Neural progenitor cell (in vitro differentiated cells): ENCODE measurements at regions not wholly inside any gene's neighbourhood (a gene's known extent, or its start where the extent isn't known, plus 50 kb on each side); places are given as distances from the start of the nearest gene placed in this dataset.

Experiments used
- DNase-seq: peaks from one replicate; pipeline ENCODE4 v3.0.0-alpha.2; 2016; ENCODE audit warnings: low spot score
- H2AFZ ChIP-seq: fragments of 200-600 bp; sonication (generic); replicated peaks from 2 replicates; pipeline ENCODE4 v1.6.1; 2016; ENCODE audit warnings: antibody characterized with exemption
- H3F3A ChIP-seq: fragments of 200-600 bp; sonication (generic); 2 replicates; pipeline ENCODE4 v1.6.1; 2016; ENCODE audit warnings: antibody characterized with exemption, low read depth
- H3K27ac ChIP-seq: fragments of 200-600 bp; sonication (generic); 2 replicates; pipeline ENCODE4 v1.5.1; 2016; ENCODE audit warnings: mild to moderate bottlenecking
- H3K27me3 ChIP-seq: fragments of 200-600 bp; sonication (generic); 2 replicates; pipeline ENCODE4 v1.6.1; 2016; ENCODE audit warnings: mild to moderate bottlenecking, moderate library complexity
- H3K36me3 ChIP-seq: fragments of 200-600 bp; sonication (generic); 2 replicates; pipeline ENCODE4 v1.5.1; 2016
- H3K4me1 ChIP-seq: fragments of 200-600 bp; sonication (generic); 2 replicates; pipeline ENCODE4 v1.6.1; 2016; ENCODE audit warnings: mixed run types
- H3K4me2 ChIP-seq: fragments of 200-600 bp; sonication (generic); 2 replicates; pipeline ENCODE4 v1.6.1; 2016
- H3K4me3 ChIP-seq: fragments of 200-600 bp; sonication (generic); 2 replicates; pipeline ENCODE4 v1.5.1; 2016
- H3K79me2 ChIP-seq: fragments of 200-600 bp; sonication (generic); 2 replicates; pipeline ENCODE4 v1.6.1; 2016; ENCODE audit warnings: low read depth
- H3K9ac ChIP-seq: fragments of 200-600 bp; sonication (generic); 2 replicates; pipeline ENCODE4 v1.6.1; 2016
- H3K9me3 ChIP-seq: fragments of 200-600 bp; sonication (generic); 2 replicates; pipeline ENCODE4 v1.5.1; 2016; ENCODE audit warnings: low read depth
- H4K20me1 ChIP-seq: fragments of 200-600 bp; sonication (generic); 2 replicates; pipeline ENCODE4 v1.6.1; 2016; ENCODE audit warnings: low read depth
- H3K27ac Mint-ChIP-seq: 3 replicates; pipeline ENCODE4 v1.8.0; 2021; ENCODE audit warnings: mixed read lengths
- H3K27me3 Mint-ChIP-seq: 2 replicates; pipeline ENCODE4 v1.8.0; 2022; ENCODE audit warnings: low read depth, mild to moderate bottlenecking, inconsistent platforms, moderate library complexity, mixed read lengths; ENCODE audit not compliant: insufficient read depth
- H3K36me3 Mint-ChIP-seq: 3 replicates; pipeline ENCODE4 v1.8.0; 2021; ENCODE audit warnings: mixed read lengths
- H3K4me1 Mint-ChIP-seq: 3 replicates; pipeline ENCODE4 v1.8.0; 2021; ENCODE audit warnings: mixed read lengths
- H3K4me3 Mint-ChIP-seq: 3 replicates; pipeline ENCODE4 v1.8.0; 2021; ENCODE audit warnings: mild to moderate bottlenecking, moderate library complexity, mixed read lengths
- H3K9me3 Mint-ChIP-seq: 3 replicates; pipeline ENCODE4 v1.8.0; 2020; ENCODE audit warnings: mixed read lengths
- EZH2 ChIP-seq: fragments of 200-600 bp; sonication (generic); IDR thresholded peaks from 2 replicates; pipeline ENCODE4 v1.6.1; 2017; ENCODE audit warnings: antibody characterized with exemption, mild to moderate bottlenecking, moderate library complexity
- EZH2phosphoT487 ChIP-seq: fragments of 200-600 bp; sonication (generic); IDR thresholded peaks from 2 replicates; pipeline ENCODE4 v1.6.1; 2017; ENCODE audit warnings: antibody characterized with exemption
- TF ChIP-seq, protein P1 (sequence below): fragments of 200-600 bp; sonication (generic); IDR thresholded peaks from 2 replicates; pipeline ENCODE4 v1.5.1; 2017; ENCODE audit warnings: antibody characterized with exemption, mild to moderate bottlenecking

DNA sequence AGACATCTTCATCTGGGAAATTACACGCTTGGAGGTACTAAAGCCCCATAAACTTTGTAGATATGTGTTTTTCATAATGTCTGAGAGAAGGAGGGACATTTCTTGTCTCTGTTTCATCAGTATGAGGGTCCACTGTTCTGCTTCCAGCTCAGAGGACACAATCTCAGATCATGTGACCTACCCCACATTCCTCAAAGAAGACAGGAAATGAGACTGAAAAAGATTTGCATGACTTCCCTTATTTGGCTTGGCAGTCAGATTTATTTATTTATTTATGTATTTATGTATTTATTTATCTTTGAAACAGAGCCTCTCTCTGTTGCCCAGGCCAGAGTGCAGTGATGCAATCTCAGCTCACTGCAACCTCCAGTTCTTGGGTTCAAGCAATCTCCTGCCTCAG lies 463.7 kb upstream of the RGPD4 start:
- no peaks in the 10 kb centered on the region for H3F3A ChIP-seq
- no peak overlapping the region for H3K4me3 Mint-ChIP-seq
- H3K4me2 ChIP-seq = no peak overlapping the region
- H3K4me1 ChIP-seq = no peaks in the 10 kb centered on the region
- no peaks in the 10 kb centered on the region for H4K20me1 ChIP-seq
- H3K9ac ChIP-seq = no peak overlapping the region
- no peaks in the 10 kb centered on the region for H3K36me3 Mint-ChIP-seq
- peaks cover 5% of the 10 kb centered on the region for H3K27me3 Mint-ChIP-seq
- H2AFZ ChIP-seq = no peak overlapping the region
- H3K4me3 ChIP-seq = no peak overlapping the region
- DNase-seq = no peak
- no peak overlapping the region for H3K27ac Mint-ChIP-seq
- H3K79me2 ChIP-seq = no peaks in the 10 kb centered on the region
- TF ChIP-seq, protein P1, sequence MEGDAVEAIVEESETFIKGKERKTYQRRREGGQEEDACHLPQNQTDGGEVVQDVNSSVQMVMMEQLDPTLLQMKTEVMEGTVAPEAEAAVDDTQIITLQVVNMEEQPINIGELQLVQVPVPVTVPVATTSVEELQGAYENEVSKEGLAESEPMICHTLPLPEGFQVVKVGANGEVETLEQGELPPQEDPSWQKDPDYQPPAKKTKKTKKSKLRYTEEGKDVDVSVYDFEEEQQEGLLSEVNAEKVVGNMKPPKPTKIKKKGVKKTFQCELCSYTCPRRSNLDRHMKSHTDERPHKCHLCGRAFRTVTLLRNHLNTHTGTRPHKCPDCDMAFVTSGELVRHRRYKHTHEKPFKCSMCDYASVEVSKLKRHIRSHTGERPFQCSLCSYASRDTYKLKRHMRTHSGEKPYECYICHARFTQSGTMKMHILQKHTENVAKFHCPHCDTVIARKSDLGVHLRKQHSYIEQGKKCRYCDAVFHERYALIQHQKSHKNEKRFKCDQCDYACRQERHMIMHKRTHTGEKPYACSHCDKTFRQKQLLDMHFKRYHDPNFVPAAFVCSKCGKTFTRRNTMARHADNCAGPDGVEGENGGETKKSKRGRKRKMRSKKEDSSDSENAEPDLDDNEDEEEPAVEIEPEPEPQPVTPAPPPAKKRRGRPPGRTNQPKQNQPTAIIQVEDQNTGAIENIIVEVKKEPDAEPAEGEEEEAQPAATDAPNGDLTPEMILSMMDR = no peak
- no peak for TF ChIP-seq EZH2phosphoT487
- no peak for TF ChIP-seq EZH2
- peaks cover 17% of the 10 kb centered on the region for H3K4me1 Mint-ChIP-seq
- H3K27ac ChIP-seq = no peak overlapping the region
- H3K9me3 Mint-ChIP-seq = no peaks in the 10 kb centered on the region
- H3K27me3 ChIP-seq = no peaks in the 10 kb centered on the region
- no peaks in the 10 kb centered on the region for H3K9me3 ChIP-seq
- H3K36me3 ChIP-seq = no peaks in the 10 kb centered on the region

DNA sequence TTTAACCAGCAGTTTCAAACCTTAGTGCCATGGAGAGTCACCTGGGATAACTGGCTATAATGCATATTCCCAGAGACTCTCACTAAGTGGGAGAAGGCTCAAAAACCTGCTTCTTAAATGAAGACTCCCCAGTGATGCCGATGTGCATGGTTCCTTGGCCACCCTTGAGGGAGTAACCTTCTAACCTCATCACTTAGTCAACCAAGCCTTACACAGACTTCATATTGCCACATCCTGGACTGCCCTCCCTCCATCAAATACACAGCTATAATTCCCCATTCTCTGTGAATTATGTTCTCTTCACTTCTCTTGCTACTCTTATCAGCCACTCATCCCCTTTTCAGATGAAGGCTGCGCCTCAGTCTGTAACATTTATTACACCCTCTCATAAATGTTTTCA lies 462.9 kb upstream of the RGPD4 start:
- Histone ChIP-seq H3F3A (no peaks in the 10 kb centered on the region), H3K4me1 (no peaks in the 10 kb centered on the region), H3K79me2 (no peaks in the 10 kb centered on the region), H3K4me3 (no peak overlapping the region), H3K4me2 (no peak overlapping the region), H3K9ac (no peak overlapping the region), H2AFZ (no peak overlapping the region), H3K27ac (no peak overlapping the region), H4K20me1 (no peaks in the 10 kb centered on the region), H3K36me3 (no peaks in the 10 kb centered on the region), H3K9me3 (no peaks in the 10 kb centered on the region), H3K27me3 (no peaks in the 10 kb centered on the region)
- Mint-ChIP-seq H3K9me3 (no peaks in the 10 kb centered on the region), H3K27me3 (no peaks in the 10 kb centered on the region), H3K27ac (no peak overlapping the region), H3K4me1 (peaks cover 9% of the 10 kb centered on the region), H3K4me3 (no peak overlapping the region), H3K36me3 (no peaks in the 10 kb centered on the region)
- no peak for DNase-seq
- TF ChIP-seq EZH2phosphoT487 (no peak), EZH2 (no peak)
- TF ChIP-seq, protein P1 = no peak

DNA sequence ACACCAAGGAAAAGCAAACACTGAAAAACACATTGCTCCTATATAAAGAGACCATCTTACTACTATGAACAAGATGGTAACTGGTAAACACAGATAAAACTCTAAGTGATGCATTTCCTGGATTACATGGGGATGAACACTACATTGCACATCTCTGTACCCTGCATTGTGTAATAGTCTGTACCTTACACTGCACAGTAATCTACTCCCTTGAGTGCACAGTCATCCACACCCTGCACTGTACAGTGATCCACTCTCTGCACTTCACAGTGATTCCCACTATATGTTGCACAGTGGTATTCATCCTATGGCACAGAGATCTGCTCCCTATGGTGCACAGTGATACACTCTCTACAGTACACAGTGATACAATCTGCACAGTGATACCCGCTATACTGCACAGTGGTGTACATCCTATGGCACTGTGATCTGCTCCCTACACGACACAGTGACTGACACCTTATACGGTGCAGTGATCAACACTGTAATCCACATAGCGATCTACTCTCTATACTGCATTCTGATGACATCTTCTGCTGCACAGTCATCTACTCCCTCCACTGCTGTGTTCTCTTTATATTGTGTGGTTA lies 462.2 kb upstream of the RGPD4 start:
- Histone ChIP-seq H2AFZ (no peak overlapping the region), H3K36me3 (no peaks in the 10 kb centered on the region), H3K4me2 (no peak overlapping the region), H3K9ac (no peak overlapping the region), H3K4me3 (no peak overlapping the region), H3K4me1 (no peaks in the 10 kb centered on the region), H3K9me3 (no peaks in the 10 kb centered on the region), H3F3A (no peaks in the 10 kb centered on the region), H4K20me1 (no peaks in the 10 kb centered on the region), H3K27ac (no peak overlapping the region), H3K79me2 (no peaks in the 10 kb centered on the region), H3K27me3 (no peaks in the 10 kb centered on the region)
- no peak for DNase-seq
- no peaks in the 10 kb centered on the region for H3K9me3 Mint-ChIP-seq
- H3K27me3 Mint-ChIP-seq = no peaks in the 10 kb centered on the region
- TF ChIP-seq EZH2phosphoT487 = no peak
- TF ChIP-seq, protein P1 = no peak
- no peak for TF ChIP-seq EZH2
- H3K36me3 Mint-ChIP-seq = no peaks in the 10 kb centered on the region
- no peak overlapping the region for H3K27ac Mint-ChIP-seq
- H3K4me1 Mint-ChIP-seq = peaks cover 7% of the 10 kb centered on the region
- no peak overlapping the region for H3K4me3 Mint-ChIP-seq
